ENCODE measurements at regions not wholly inside any gene's neighbourhood (a gene's known extent, or its start where the extent isn't known, plus 50 kb on each side); places are given as distances from the start of the nearest gene placed in this dataset.
A peak's percentile ranks its signal among the peaks of the same experiment; 100 is the strongest.

DNA sequence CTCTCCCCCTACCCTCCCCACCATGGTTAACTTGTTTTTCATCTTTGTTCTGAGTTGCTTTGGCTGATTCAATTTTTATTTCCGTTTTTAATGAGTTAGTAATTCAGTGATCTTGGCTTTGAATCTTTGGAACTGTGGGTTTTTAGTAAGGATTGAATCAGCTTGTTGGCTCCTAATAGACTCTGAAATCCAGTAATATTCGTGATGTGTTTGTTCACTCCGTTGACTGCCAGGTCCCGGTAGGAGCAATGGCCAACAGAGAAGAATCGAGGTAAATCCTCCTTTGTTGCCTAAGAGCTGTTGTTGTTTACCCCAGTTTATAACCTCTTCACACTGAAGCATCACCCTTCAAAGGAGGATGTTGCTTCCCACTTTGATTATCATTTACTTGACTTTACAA lies 92.7 kb downstream of the PCSK1 start:
- DNase-seq (ENCODE audit: low read depth in 2 of 2, low spot score in 1 of 2) = no peak

- DNase-seq (ENCODE audit: low read depth in 2 of 2, low spot score in 1 of 2) = no peak
Measured at GRCh38 chr5:96339862-96340261, 93.2 kb downstream of the PCSK1 start.

DNA sequence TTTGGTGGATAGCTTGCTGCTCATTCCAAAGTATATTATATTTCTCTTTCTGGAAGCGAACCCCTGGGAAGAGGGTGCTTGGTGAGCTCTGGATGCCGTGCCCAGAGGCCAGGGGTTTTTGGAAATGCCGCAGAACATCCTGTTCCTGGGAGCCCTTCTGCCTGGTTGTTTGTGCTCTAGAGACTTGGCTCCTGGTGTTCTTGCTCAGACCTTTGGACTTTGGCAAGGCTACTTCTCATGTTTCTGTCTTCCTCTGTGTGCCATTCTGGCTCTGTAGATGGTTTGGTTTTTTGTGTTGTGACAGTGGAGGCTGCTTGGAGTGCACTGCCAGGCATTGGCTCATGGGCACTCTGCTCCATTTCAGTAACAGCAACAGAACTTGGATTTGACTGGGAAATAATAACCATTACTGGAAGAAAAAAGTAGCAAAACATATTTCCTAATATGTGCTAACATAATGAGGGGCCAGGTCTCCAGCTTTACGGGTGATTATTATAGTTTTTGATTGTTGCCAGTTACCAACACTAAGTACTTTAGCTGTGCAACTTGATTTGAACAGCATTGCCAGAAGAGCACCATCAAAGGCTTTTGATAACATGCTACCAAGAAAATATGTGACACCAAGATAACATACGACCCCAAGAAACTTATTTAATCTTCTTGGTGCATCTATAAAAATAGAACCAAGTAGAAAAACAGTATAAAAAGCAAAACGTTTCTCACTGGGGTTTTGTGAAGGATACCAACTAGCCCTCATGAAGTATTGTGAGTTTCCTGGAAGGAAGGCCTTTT lies 94.2 kb downstream of the PCSK1 start:
- DNase-seq (ENCODE audit: low read depth in 2 of 2, low spot score in 1 of 2) = no peak

DNA sequence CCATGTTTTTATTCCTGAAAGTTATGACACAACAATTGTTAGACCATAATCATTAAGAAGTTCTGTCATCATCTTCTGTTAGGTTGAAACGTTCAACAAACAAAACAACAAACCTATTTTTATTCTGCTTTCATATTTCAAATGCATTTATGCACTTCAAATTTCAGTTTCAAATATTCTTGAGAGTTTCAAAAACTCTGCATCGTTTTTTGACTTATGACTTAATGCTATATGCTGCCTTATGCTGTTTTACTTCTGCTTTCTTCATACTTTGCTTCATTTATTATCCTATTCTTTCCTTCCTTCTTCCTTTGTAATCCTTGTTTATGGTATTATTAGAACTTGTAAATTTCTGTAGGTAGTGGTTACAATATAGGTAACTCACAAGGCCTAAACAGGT lies 95.0 kb downstream of the PCSK1 start:
- DNase-seq (ENCODE audit: low read depth in 2 of 2, low spot score in 1 of 2) = no peak

- no peak for DNase-seq (ENCODE audit: low read depth in 2 of 2, low spot score in 1 of 2)
Measured at GRCh38 chr5:96337048-96337781, 95.8 kb downstream of the PCSK1 start.

GRCh38 chr5:96336351-96336985 lies 96.6 kb downstream of the PCSK1 start:
- peak; percentile 17 to 22 for DNase-seq (ENCODE audit: low read depth in 2 of 2, low spot score in 1 of 2)

- no peak for DNase-seq (ENCODE audit: low read depth in 2 of 2, low spot score in 1 of 2)
Measured at GRCh38 chr5:96335873-96336272, 97.2 kb downstream of the PCSK1 start.

DNA sequence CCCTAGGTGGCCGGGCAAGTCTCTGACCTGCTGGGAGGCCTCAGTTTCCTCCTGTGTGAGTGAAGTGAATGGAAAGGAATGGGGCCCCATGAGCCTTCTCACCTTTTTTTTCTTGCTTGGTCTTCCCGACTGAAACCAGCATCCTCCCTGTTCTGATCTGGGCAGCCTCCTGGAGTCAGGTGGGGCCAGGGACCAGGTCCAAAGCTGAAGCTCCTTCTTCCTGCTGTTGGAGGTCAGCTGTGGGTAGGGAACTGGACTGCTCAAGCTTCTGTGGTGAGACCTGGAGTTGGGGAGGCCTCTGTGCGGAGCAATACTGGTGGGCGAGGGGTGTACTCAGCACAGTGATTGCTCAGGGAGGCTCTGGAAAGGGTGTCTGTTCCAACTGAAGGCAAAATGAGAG lies 99.7 kb downstream of the PCSK1 start:
- DNase-seq (ENCODE audit: low read depth in 2 of 2, low spot score in 1 of 2) = no peak

- no peak for DNase-seq (ENCODE audit: low read depth in 2 of 2, low spot score in 1 of 2)
Measured at GRCh38 chr5:96332535-96333366, 100.3 kb downstream of the PCSK1 start.

DNA sequence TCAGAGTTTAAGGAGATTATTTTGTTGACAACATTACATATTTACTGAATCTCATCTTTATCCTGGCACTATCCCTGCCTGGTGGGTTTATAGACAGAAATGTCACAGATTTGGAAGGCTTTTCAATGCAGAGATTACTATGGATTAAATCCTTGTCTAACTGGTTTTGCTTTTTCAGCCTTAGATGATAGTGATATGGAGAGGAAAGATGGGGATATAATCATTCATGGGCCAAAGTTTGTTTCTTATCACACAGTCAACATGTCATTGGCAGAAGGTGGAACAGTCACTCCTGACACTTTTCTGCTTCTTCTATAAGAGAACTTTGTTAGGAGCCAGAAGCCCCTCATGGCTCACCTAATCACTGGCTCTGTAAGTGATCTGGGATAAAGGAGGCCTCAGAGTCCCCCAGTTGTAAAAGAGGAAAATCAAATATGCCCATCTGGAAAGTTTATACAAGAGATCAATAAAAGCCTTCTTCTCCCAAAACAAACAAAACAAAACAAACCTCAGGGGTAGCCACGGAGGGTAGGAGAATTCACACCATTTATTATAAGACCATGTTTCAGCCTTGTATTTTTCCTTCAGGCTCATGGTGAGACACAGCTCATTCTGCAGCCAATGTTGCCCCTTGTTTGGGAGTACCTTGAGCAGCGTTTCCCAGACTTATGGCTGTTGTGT lies 101.2 kb downstream of the PCSK1 start:
- no peak for DNase-seq (ENCODE audit: low read depth in 2 of 2, low spot score in 1 of 2)

- DNase-seq (ENCODE audit: low read depth in 2 of 2, low spot score in 1 of 2) = no peak
Measured at GRCh38 chr5:96331210-96331609, 101.8 kb downstream of the PCSK1 start.

- no peak for DNase-seq (ENCODE audit: low read depth in 2 of 2, low spot score in 1 of 2)
Measured at GRCh38 chr5:96330530-96331140, 102.4 kb downstream of the PCSK1 start.

DNA sequence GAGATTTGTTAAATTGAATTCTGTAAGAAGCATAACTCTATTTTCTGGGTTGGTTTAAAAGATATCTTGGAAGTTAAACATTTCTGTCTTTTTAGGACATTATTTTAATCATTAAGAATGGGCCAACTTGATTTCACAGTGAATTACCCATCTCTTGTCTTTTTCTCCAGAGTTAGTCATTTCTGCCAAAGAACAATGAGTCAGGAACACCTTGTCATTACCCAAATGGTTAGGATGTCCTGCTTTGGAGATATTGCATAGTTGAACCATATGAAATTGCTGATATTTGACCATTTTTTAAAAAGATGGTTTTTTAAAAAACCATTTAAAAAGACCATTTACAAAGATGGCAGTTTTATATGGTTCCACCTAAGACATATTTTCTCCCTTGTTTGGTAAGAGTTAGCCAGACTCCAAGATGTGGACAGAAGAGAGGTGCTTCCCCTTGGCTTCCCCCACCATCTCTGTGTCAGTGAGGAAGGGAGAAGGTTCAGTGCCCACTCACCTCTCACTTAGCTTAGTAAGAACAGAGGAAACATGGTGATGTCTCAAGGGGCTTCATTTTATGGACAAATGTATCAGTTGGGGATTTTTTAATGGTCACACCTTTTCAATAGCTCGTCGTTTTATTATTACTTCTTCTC lies 103.0 kb downstream of the PCSK1 start:
- no peak for DNase-seq (ENCODE audit: low read depth in 2 of 2, low spot score in 1 of 2)

GRCh38 chr5:96329289-96329688 lies 103.8 kb downstream of the PCSK1 start:
- no peak for DNase-seq (ENCODE audit: low read depth in 2 of 2, low spot score in 1 of 2)

GRCh38 chr5:96327722-96328121 lies 105.3 kb downstream of the PCSK1 start:
- no peak for DNase-seq (ENCODE audit: low read depth in 2 of 2, low spot score in 1 of 2)

- no peak for DNase-seq (ENCODE audit: low read depth in 2 of 2, low spot score in 1 of 2)
Measured at GRCh38 chr5:96326902-96327301, 106.1 kb downstream of the PCSK1 start.

DNA sequence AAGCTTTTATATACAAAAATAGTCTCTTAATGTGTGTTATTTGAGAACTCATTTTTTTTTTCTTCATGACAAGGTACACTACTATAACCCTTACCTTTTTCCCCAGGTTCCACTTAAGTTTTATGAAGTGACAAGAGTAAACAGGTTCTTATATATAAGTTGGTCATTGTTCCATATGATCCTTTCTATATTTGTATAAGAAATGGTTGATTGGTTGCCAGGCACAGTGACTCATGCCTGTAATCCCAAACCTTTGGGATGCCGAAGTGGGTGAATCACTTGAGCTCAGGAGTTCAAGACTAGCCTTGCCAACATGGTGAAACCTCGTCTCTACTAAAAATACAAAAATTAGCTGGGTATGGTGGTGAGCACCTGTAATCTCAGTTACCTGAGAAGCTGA lies 108.3 kb downstream of the PCSK1 start:
- no peak for DNase-seq (ENCODE audit: low read depth in 2 of 2, low spot score in 1 of 2)

GRCh38 chr5:96322865-96323264 lies 110.2 kb downstream of the PCSK1 start:
- no peak for DNase-seq (ENCODE audit: low read depth in 2 of 2, low spot score in 1 of 2)

GRCh38 chr5:96322217-96322616 lies 110.8 kb downstream of the PCSK1 start:
- no peak for DNase-seq (ENCODE audit: low read depth in 2 of 2, low spot score in 1 of 2)

DNA sequence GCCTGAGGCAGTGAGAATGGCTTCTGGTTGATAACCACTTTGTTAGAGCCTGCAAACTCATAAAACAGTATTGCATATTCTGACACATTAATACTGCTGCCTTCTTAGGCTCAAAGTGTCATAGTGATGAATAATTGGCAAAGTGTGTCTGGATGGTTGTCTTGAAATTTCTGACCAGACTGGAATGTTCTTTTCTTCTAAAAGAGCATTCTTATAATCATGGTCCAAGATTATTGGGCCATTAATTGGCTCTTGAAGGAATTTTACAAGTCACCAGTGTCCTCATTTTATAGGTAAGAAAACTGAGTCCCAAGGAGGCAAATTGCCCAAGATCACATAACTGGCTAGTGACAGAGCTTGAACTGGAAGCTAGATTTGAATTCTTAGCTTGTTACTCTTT lies 111.7 kb downstream of the PCSK1 start:
- no peak for DNase-seq (ENCODE audit: low read depth in 2 of 2, low spot score in 1 of 2)
